ENCODE measurements at regions not wholly inside any gene's neighbourhood (a gene's known extent, or its start where the extent isn't known, plus 50 kb on each side); places are given as distances from the start of the nearest gene placed in this dataset.
A peak's percentile ranks its signal among the peaks of the same experiment; 100 is the strongest.

DNA sequence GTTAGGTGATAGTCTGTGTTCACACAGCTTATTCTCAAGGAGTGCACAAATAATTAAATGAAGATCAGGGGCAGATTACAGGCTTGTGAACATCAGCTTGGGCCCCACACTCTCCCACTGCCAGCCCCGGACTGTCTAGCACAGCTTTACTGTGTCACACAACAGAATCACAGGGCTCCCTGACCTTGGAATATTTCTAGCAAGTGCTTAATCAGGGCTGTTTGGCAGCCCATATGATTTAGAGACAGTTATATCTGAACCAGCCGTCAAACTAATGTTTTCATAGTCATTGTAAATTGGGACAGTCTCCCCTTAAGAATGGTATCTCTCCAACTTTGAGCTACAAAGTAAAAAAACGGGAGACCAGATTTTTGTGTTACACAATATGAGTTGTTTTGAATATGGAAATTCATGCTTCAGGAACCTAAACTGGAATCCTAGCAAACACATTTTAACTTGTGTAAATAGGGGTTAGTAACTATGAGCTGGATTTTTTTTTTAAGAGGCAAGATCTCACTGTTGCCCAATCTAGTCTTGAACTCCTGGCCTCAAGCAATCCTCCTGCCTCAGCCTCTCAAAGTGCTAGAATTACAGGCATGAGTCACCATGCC, 517.6 kb downstream of the BNC2 start:
- DNase-seq (ENCODE audit: low read depth): peak; percentile 69
- H3K4me3 ChIP-seq (ENCODE audit: control insufficient read depth, low read depth, low read length): no peak overlapping the region
- TF ChIP-seq, protein P1, sequence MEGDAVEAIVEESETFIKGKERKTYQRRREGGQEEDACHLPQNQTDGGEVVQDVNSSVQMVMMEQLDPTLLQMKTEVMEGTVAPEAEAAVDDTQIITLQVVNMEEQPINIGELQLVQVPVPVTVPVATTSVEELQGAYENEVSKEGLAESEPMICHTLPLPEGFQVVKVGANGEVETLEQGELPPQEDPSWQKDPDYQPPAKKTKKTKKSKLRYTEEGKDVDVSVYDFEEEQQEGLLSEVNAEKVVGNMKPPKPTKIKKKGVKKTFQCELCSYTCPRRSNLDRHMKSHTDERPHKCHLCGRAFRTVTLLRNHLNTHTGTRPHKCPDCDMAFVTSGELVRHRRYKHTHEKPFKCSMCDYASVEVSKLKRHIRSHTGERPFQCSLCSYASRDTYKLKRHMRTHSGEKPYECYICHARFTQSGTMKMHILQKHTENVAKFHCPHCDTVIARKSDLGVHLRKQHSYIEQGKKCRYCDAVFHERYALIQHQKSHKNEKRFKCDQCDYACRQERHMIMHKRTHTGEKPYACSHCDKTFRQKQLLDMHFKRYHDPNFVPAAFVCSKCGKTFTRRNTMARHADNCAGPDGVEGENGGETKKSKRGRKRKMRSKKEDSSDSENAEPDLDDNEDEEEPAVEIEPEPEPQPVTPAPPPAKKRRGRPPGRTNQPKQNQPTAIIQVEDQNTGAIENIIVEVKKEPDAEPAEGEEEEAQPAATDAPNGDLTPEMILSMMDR (conservative IDR thresholded peaks at IDR 0.05; ENCODE audit: control insufficient read depth, insufficient read depth, low read depth, low read length): no peak

DNA sequence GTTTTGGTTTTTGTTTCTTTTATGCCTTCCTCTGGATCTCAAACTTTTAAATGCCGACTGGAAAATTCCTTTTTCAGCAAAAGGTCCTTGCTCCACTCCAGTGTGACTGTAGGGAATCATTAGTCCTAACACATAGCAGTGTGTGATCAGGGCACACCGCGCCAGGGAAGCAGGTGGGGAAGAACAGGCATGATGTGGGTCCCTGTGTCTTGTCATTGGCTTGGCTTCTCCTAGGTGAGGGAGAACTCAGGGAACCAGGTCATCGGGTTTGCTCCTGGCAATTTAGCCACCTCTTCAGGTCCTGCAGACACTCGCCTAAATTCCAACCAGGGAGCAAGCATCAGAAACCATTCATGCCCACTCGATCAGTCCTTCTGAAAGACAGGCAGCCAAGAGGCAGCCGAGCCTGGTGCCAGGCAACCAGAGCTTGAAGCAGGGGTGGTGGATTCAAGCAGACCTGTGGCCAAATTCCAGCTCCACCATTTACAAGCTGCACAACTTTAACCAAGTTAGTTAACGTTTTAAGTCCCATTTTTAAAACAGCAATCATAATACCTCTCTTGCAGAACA, 514.2 kb downstream of the BNC2 start:
- no peak for DNase-seq (ENCODE audit: low read depth)
- no peak overlapping the region for H3K4me3 ChIP-seq (ENCODE audit: control insufficient read depth, low read depth, low read length)
- TF ChIP-seq, protein P1 (conservative IDR thresholded peaks at IDR 0.05; ENCODE audit: control insufficient read depth, insufficient read depth, low read depth, low read length): no peak

GRCh38 chr9:16357828-16358227, 512.6 kb downstream of the BNC2 start:
- TF ChIP-seq, protein P1 (conservative IDR thresholded peaks at IDR 0.05; ENCODE audit: control insufficient read depth, insufficient read depth, low read depth, low read length): no peak
- H3K4me3 ChIP-seq (ENCODE audit: control insufficient read depth, low read depth, low read length): no peak overlapping the region
- no peak for DNase-seq (ENCODE audit: low read depth)

DNA sequence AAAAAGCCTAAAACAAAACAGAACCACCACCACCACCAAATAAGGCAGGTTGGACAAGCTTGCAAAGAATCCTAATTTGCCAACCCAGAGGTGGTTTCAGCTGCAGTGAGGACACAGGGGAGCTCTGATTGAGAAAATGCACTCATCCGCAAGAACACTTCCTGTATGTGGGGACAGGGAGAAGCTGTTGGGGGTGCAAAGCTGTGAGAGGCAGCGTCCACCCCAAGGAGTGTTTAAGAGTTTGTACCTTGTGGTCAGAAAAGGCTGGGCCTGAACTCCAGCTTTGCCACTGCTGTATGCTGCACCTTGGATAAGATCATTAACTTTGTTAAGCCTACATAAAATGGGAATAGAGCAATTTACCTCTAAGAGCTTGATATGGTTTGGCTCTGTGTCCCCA, 511.7 kb downstream of the BNC2 start:
- TF ChIP-seq, protein P1 (conservative IDR thresholded peaks at IDR 0.05; ENCODE audit: control insufficient read depth, insufficient read depth, low read depth, low read length): no peak
- DNase-seq (ENCODE audit: low read depth): no peak
- no peak overlapping the region for H3K4me3 ChIP-seq (ENCODE audit: control insufficient read depth, low read depth, low read length)
